HG03280 (cell line): ENCODE measurements at regions not wholly inside any gene's neighbourhood (a gene's known extent, or its start where the extent isn't known, plus 50 kb on each side); places are given as distances from the start of the nearest gene placed in this dataset.

Experiments used
- ATAC-seq: cut with Tn5 transposase; IDR thresholded peaks from one replicate; pipeline ENCODE4 v1.9.1; 2021; ENCODE audit warnings: mild to moderate bottlenecking, moderate library complexity; ENCODE audit not compliant: unreplicated experiment

- no peak for ATAC-seq
Measured at GRCh38 chr12:41893491-41893890, 251.2 kb downstream of the GXYLT1 start.

DNA sequence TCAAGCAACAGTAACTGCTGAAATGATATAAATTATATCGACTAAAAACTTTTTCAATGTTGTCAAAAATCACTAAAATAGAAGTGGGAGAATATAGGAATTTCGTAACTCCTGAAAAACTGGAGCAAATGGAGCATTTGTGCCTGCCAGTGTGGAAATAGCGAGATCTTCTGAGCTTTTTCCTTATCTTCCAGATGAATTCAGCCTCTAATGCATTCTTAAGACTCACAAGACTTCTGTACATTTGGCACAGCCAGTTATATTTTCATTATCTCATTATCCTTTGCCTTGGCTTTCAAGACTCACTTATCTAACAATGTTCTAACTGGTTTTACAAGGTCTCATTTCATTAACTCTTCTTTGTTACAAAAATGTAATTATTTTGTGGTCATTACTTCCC, 252.4 kb downstream of the GXYLT1 start:
- ATAC-seq, result no peak

- no peak for ATAC-seq
Measured at GRCh38 chr12:41891226-41891625, 253.4 kb downstream of the GXYLT1 start.

GRCh38 chr12:41888285-41888684, 256.4 kb downstream of the GXYLT1 start:
- ATAC-seq, result no peak

GRCh38 chr12:41881891-41882805, 262.5 kb downstream of the GXYLT1 start:
- no peak for ATAC-seq

GRCh38 chr12:41869432-41869831, 275.2 kb downstream of the GXYLT1 start:
- no peak for ATAC-seq

GRCh38 chr12:41866878-41867430, 277.7 kb downstream of the GXYLT1 start:
- ATAC-seq, result no peak

DNA sequence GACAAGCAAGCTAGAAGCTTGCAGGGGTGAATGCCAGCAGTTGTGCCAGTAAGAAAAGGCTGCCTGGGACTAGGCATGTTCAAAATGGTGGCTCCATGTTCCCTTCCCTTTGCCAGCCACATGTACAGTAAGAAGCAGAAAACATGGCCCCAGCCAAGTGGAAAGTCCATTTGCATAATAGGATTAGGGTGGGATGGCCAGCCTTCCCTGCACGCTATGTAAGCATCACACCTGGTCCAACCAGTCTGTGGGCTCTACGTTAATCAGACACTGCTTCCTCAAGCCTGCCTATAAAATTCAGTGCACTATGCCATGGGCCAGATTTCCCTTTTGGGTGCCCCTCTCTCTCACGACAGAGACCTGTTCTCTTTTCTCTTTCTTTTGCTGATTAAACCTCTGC, 288.4 kb downstream of the GXYLT1 start:
- ATAC-seq, result no peak

- ATAC-seq, result no peak
Measured at GRCh38 chr12:41850046-41850445, 294.6 kb downstream of the GXYLT1 start.

DNA sequence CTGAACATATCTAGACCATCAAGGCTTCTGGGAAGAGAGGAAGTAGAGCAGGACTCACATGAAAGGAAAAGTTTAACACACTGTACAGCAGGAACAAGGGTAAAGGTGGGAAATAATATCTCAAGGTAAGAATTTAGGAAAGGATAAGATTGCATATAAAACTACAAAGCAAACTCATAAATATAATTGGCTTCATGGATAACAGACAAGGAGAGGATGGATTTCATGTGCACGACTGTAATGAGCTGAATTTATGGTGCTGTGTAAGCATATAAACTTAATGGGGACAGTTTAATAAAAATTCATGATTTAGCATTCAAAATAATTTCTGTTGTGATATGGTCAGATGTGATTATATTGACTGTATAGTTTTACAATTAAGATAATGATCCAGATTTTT, 298.0 kb downstream of the GXYLT1 start:
- no peak for ATAC-seq

DNA sequence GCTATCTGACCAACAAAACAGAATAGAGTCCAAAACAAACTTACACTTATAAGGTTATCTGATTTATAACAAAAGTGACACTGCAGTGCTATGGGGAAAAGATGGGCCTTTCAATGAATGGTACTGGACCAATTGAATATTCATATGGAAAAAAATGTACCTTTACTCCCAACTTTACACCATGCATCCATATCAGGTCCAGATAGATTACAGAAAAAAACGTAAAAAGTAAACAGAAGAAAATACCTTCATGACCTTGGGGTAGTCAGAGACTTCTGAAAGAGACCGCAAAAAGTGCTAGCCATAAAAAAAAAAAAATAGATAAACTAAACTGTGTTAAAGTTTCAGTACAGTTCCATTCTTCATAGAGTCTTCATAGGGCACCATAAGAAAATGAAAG, 308.3 kb downstream of the GXYLT1 start:
- no peak for ATAC-seq

DNA sequence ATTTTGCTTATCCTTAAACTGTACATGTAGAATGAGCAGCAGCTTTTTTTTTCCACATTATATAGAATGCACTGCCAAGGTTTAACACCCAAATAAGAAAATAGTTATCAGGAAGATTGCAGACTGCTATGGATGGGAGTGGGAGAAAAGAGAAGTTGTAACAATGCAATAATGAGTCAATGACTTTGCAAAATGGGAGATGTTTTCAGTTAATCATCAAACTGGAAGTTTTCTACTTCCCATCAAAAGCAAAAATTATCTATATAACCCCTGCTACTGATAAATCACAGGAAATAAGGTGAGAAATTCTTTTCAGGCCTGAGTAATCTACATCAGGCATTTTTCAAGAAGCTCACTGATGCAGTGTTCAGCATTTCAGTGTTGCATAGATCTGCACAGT, 309.1 kb downstream of the GXYLT1 start:
- ATAC-seq, result no peak

- no peak for ATAC-seq
Measured at GRCh38 chr12:41819948-41820347, 324.7 kb downstream of the GXYLT1 start.

- no peak for ATAC-seq
Measured at GRCh38 chr12:41804026-41804425, 340.6 kb downstream of the GXYLT1 start.

DNA sequence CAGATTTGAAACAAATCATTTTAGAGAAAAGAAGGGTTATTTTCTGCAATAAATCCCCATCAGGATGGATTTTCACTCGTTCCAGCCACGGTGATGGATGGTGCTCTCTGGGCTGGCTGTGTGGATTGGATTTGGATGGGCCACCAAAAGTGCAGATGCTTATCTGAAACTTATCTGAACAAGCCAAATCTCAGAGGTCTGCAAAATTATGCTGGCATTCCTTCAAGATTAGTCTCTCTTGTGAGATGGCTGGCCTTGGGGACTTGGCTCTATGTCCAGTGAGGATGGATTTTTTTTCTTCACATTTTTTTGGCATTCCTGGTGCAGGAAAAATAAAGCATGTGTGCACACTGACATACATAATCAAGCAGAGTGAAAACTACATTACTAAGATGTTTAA, 341.9 kb downstream of the GXYLT1 start:
- ATAC-seq, result no peak

- no peak for ATAC-seq
Measured at GRCh38 chr12:41801261-41801660, 343.4 kb downstream of the GXYLT1 start.

DNA sequence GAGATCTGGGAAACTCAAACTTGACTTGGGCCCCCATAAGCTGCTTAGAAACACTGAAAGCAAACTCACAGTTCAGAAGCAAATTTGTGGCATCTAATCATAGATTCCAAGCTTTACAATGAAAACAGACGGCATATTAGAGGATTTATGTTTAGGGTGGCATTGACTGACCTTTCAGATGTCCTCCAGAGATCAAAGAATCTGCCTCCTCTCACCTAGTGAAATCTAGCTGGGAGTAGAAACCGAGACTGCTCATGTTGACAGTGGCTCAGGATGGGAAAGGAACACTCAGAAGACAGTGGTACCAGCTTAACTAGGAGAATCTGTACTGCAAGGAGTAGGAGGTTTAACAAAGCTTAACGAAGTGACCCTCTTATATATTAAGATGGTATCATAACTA, 345.0 kb downstream of the GXYLT1 start:
- no peak for ATAC-seq

GRCh38 chr12:41795910-41796309, 348.8 kb downstream of the GXYLT1 start:
- no peak for ATAC-seq

- ATAC-seq, result no peak
Measured at GRCh38 chr12:41795051-41795600, 349.5 kb downstream of the GXYLT1 start.

- ATAC-seq, result no peak
Measured at GRCh38 chr12:41794336-41794735, 350.3 kb downstream of the GXYLT1 start.

GRCh38 chr12:41784957-41785356, 359.7 kb downstream of the GXYLT1 start:
- no peak for ATAC-seq

GRCh38 chr12:41778934-41779333, 365.7 kb downstream of the GXYLT1 start:
- no peak for ATAC-seq
